ENCODE measurements at regions not wholly inside any gene's neighbourhood (a gene's known extent, or its start where the extent isn't known, plus 50 kb on each side); places are given as distances from the start of the nearest gene placed in this dataset.

GRCh38 chr1:78410643-78411042 is 80.1 kb upstream of the PTGFR start:
- no peak overlapping the region for H3K27ac ChIP-seq
- no peaks in the 10 kb centered on the region for H3K36me3 ChIP-seq (ENCODE audit: insufficient read depth in 1 of 2, low read depth in 1 of 2)
- intact Hi-C loops (cut with DNase I): no loop called here
- no peaks in the 10 kb centered on the region for H3K4me1 ChIP-seq
- H3K4me3 ChIP-seq: no peak overlapping the region
- H3K9me3 ChIP-seq: no peaks in the 10 kb centered on the region
- DNase-seq: no peak
- WGBS, 3 donors: 95 to 96% (median 95%) methylated on average over 2 of the region's 2 CpGs
- no peaks in the 10 kb centered on the region for H3K27me3 ChIP-seq (ENCODE audit: insufficient read depth in 3 of 3, low read length in 2 of 3)
- TF ChIP-seq, protein P1, sequence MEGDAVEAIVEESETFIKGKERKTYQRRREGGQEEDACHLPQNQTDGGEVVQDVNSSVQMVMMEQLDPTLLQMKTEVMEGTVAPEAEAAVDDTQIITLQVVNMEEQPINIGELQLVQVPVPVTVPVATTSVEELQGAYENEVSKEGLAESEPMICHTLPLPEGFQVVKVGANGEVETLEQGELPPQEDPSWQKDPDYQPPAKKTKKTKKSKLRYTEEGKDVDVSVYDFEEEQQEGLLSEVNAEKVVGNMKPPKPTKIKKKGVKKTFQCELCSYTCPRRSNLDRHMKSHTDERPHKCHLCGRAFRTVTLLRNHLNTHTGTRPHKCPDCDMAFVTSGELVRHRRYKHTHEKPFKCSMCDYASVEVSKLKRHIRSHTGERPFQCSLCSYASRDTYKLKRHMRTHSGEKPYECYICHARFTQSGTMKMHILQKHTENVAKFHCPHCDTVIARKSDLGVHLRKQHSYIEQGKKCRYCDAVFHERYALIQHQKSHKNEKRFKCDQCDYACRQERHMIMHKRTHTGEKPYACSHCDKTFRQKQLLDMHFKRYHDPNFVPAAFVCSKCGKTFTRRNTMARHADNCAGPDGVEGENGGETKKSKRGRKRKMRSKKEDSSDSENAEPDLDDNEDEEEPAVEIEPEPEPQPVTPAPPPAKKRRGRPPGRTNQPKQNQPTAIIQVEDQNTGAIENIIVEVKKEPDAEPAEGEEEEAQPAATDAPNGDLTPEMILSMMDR (IDR thresholded peaks at IDR 0.05): no peak
- no peak for ATAC-seq

DNA sequence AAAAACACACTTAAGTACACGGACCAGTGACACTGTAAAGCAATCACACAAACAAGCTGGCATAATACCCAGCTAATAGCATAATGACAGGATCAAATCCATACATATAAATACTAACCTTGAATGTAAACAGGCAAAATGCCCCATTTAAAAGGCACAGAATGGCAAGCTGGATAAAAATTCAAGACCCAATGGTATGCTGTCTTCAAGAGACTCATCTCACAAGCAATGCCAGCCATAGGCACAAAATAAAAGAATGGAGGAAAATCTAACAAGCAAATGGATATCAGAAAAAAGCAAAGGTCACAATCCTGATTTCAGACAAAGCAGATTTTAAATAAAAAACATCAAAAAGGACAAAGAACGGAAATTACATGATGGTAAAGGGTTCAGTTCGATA is 79.1 kb upstream of the PTGFR start:
- no peaks in the 10 kb centered on the region for H3K36me3 ChIP-seq (ENCODE audit: insufficient read depth in 1 of 2, low read depth in 1 of 2)
- H3K9me3 ChIP-seq: no peaks in the 10 kb centered on the region
- TF ChIP-seq, protein P1 (IDR thresholded peaks at IDR 0.05): no peak
- intact Hi-C loops (cut with DNase I): no loop called here
- no peaks in the 10 kb centered on the region for H3K4me1 ChIP-seq
- H3K4me3 ChIP-seq: no peak overlapping the region
- no peak for ATAC-seq
- WGBS, 3 donors: 53 to 59% (median 56%) methylated on average over 3 of the region's 3 CpGs
- no peaks in the 10 kb centered on the region for H3K27me3 ChIP-seq (ENCODE audit: insufficient read depth in 3 of 3, low read length in 2 of 3)
- no peak for DNase-seq
- no peak overlapping the region for H3K27ac ChIP-seq

- DNase-seq: no peak
- H3K27ac ChIP-seq: no peak overlapping the region
- no peak for ATAC-seq
- intact Hi-C loops (cut with DNase I): no loop called here
- no peaks in the 10 kb centered on the region for H3K4me1 ChIP-seq
- TF ChIP-seq, protein P1 (IDR thresholded peaks at IDR 0.05): no peak
- H3K36me3 ChIP-seq (ENCODE audit: insufficient read depth in 1 of 2, low read depth in 1 of 2): no peaks in the 10 kb centered on the region
- whole genome bisulfite sequencing, 3 donors: 67 to 78% (median 74%) methylated on average over 1 of the region's 1 CpG
- no peaks in the 10 kb centered on the region for H3K9me3 ChIP-seq
- no peaks in the 10 kb centered on the region for H3K27me3 ChIP-seq (ENCODE audit: insufficient read depth in 3 of 3, low read length in 2 of 3)
- H3K4me3 ChIP-seq: no peak overlapping the region
These were observed 75.6 kb upstream of the PTGFR start for GRCh38 chr1:78415165-78415564.

DNA sequence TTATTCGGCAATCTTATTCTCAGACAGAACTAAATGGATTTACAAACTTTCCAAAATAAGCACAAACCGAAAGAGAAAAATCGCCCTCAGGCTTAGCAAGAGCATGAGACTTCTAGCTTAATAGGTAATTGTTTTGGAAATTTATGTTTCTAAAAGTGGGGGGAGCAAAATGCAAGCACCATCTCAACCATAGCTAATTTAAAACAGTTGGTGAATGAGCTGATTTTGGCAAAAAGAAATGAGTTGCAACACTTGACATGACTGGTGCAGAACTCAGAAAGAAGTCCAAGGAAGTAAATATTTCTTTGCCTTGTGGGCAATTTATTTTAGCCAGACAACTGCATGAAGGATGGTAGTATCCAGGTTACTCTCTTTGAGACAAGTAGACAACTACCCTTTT is 71.5 kb upstream of the PTGFR start:
- Histone ChIP-seq H3K27me3 (ENCODE audit: insufficient read depth in 3 of 3, low read length in 2 of 3) (no peaks in the 10 kb centered on the region), H3K27ac (no peak overlapping the region), H3K4me3 (no peak overlapping the region), H3K9me3 (no peaks in the 10 kb centered on the region), H3K36me3 (ENCODE audit: insufficient read depth in 1 of 2, low read depth in 1 of 2) (no peaks in the 10 kb centered on the region), H3K4me1 (no peaks in the 10 kb centered on the region)
- TF ChIP-seq, protein P1 (IDR thresholded peaks at IDR 0.05): no peak
- intact Hi-C loops (cut with DNase I): no loop called here
- DNase-seq: no peak
- WGBS, 3 donors: 23 to 29% (median 25%) methylated on average over 3 of the region's 3 CpGs
- no peak for ATAC-seq

DNA sequence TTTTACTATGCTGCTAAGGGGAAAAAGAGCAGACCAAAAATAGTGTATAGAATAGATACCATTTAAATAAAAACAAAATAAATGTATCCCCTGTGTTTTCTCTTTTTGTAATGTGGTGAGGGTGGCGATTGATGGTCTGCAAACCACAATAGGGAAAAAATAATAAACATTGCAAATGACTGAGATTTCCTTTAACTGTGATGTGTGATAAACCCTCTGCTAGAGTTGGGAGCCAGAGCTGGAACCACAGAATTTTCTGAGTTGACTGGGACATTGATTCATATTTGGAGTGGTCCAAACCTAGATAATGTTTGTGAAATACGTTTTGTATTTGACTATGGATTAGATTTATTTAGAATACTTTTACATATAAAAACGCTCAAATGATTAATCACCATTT is 70.6 kb upstream of the PTGFR start:
- no peak overlapping the region for H3K27ac ChIP-seq
- 78 to 88% (median 85%) methylated on average over 3 of the region's 3 CpGs for WGBS, 3 donors
- no peak for ATAC-seq
- intact Hi-C loops (cut with DNase I): no loop called here
- no peaks in the 10 kb centered on the region for H3K4me1 ChIP-seq
- no peaks in the 10 kb centered on the region for H3K9me3 ChIP-seq
- H3K4me3 ChIP-seq: no peak overlapping the region
- no peak for DNase-seq
- H3K36me3 ChIP-seq (ENCODE audit: insufficient read depth in 1 of 2, low read depth in 1 of 2): no peaks in the 10 kb centered on the region
- H3K27me3 ChIP-seq (ENCODE audit: insufficient read depth in 3 of 3, low read length in 2 of 3): no peaks in the 10 kb centered on the region
- TF ChIP-seq, protein P1 (IDR thresholded peaks at IDR 0.05): no peak

All from psoas muscle (tissue), 7 donors.